Esophagus squamous epithelium (tissue), 4 donors: ENCODE measurements at regions not wholly inside any gene's neighbourhood (a gene's known extent, or its start where the extent isn't known, plus 50 kb on each side); places are given as distances from the start of the nearest gene placed in this dataset.

Experiments
- POLR2A ChIP-seq, 4 donors: fragments of 450-650 bp; IDR thresholded peaks; one replicate each; pipeline ENCODE4 v1.6.1; 2017; ENCODE audit warnings: antibody characterized with exemption in 4 of 4, mild to moderate bottlenecking in 4 of 4, moderate library complexity in 3 of 4
- TF ChIP-seq, protein P1 (sequence below), 6 experiments: fragments of 450-650 bp in 4 of 6; fragments of 200-600 bp in 2 of 6; sonication (generic) in 2 of 6; IDR thresholded peaks; one replicate each; pipeline ENCODE4 v1.5.1; 2016 to 2019; ENCODE audit warnings: antibody characterized with exemption in 6 of 6, mild to moderate bottlenecking in 4 of 6, moderate library complexity in 4 of 6

DNA sequence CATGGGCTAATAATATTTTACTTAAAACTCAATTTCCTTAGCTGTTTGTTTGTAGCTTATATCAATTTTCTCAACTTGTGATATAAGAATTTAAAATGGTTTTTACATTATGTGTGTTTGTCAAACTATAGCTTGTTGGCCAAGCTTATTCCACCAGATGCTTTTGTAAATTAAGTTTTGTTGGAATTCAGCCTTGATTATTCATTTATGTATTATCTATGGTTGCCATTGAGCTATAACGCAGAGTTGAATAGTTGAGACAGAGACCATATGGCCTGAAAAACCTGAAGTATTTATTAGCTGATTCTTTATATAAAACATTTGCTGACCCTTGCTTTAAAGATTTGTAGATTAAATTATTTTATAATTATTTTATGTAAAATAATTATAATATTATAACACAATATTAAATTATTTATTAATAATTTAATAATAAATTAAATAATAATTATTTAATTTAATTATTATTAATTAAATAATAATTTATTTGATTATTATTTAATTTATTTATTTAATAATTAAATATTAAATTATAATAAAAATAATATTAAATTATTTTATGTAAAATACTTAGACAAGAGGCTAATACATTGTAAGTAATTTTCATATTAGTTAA, 779.6 kb upstream of the NECTIN3 start:
- TF ChIP-seq, protein P1, sequence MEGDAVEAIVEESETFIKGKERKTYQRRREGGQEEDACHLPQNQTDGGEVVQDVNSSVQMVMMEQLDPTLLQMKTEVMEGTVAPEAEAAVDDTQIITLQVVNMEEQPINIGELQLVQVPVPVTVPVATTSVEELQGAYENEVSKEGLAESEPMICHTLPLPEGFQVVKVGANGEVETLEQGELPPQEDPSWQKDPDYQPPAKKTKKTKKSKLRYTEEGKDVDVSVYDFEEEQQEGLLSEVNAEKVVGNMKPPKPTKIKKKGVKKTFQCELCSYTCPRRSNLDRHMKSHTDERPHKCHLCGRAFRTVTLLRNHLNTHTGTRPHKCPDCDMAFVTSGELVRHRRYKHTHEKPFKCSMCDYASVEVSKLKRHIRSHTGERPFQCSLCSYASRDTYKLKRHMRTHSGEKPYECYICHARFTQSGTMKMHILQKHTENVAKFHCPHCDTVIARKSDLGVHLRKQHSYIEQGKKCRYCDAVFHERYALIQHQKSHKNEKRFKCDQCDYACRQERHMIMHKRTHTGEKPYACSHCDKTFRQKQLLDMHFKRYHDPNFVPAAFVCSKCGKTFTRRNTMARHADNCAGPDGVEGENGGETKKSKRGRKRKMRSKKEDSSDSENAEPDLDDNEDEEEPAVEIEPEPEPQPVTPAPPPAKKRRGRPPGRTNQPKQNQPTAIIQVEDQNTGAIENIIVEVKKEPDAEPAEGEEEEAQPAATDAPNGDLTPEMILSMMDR (IDR thresholded peaks at IDR 0.05), result no peak
- no peak for TF ChIP-seq POLR2A (IDR thresholded peaks at IDR 0.05)
